ENCODE measurements at regions not wholly inside any gene's neighbourhood (a gene's known extent, or its start where the extent isn't known, plus 50 kb on each side); places are given as distances from the start of the nearest gene placed in this dataset.

- Histone ChIP-seq H4K20me1 (ENCODE audit: control insufficient read depth, extremely low read depth, insufficient read depth, low read length) (no peaks in the 10 kb centered on the region), H3K4me2 (ENCODE audit: control insufficient read depth, extremely low read depth, insufficient read depth, low read depth, low read length) (no peak overlapping the region), H3K27me3 (ENCODE audit: control insufficient read depth, extremely low read depth, insufficient read depth, low read length) (peaks cover 3% of the 10 kb centered on the region), H3K4me1 (ENCODE audit: control insufficient read depth, extremely low read depth, insufficient read depth, low read length) (no peaks in the 10 kb centered on the region), H3K79me2 (ENCODE audit: control insufficient read depth, insufficient read depth, low read length) (no peaks in the 10 kb centered on the region), H3K9ac (ENCODE audit: control insufficient read depth, extremely low read depth, insufficient read depth, low read length) (no peak overlapping the region), H3K36me3 (ENCODE audit: control insufficient read depth in 2 of 2, extremely low read depth in 1 of 2, insufficient read depth in 2 of 2, low read length in 2 of 2) (no peaks in the 10 kb centered on the region), H3K27ac (ENCODE audit: control insufficient read depth, insufficient read depth, low read length) (no peak overlapping the region), H3K4me3 (ENCODE audit: control insufficient read depth in 2 of 3, extremely low read depth in 1 of 3, insufficient read depth in 2 of 3, low read depth in 1 of 3, low read length in 3 of 3) (no peak overlapping the region), H3K9me3 (ENCODE audit: control insufficient read depth, low read depth, low read length) (no peaks in the 10 kb centered on the region), H3K9me1 (ENCODE audit: control insufficient read depth, extremely low read depth, insufficient read depth, low read length) (no peaks in the 10 kb centered on the region), H2AFZ (ENCODE audit: control insufficient read depth, low read length) (no peak overlapping the region)
- DNase-seq (ENCODE audit: low read depth, low spot score) (no peak), FAIRE-seq (no peak)
- dilution Hi-C loops (cut with MboI; ENCODE audit: extremely low pct_ligation_motif_present, low sequenced_read_pairs): no loop called here
- TF ChIP-seq EZH2 (IDR thresholded peaks at IDR 0.05; ENCODE audit: low read length) (no peak), CTCF (optimal IDR thresholded peaks at IDR 0.05 in 1 of 3, IDR thresholded peaks at IDR 0.05 in 1 of 3, conservative IDR thresholded peaks at IDR 0.05 in 1 of 3; ENCODE audit: extremely low read depth in 1 of 3, insufficient read depth in 2 of 3, low read length in 3 of 3) (no peak)
Observed at GRCh38 chr4:138724530-138724929, 291.1 kb upstream of the NOCT start.

DNA sequence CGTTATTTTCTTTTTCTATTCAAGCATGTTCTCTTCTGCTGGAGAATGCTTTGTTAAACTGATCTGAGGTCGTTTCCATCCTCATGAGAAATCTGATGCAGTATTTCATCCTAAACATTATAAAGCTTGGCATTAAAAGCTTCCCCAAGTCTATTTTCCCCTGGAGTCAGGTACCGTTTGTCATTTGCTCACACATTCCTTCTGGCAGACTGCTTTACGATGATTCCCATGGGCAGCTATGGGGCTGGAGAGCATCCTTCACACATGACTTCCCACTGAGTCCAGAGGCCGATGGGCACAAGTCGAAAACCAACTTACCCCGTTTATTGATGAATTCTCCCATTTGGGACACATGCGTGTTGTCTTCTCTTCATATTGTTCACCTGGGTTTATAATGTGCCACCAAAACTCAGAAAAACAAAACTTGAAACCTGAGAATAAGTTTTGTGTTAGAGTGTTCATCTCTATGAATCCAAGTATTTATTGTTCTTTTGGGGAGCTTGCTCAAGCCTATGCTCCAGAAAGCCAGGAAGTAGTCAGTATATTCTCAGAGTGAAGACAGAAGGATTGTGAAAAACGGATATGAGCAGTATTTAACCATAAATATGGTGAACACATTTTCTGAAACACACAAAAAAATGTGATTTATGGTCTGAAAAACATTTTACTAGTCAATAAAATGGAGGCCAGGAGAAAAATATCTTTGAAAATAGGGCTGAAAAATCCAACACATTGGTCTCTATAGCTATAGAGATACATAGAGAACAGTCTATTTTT is 298.8 kb upstream of the NOCT start:
- Histone ChIP-seq H3K27ac (ENCODE audit: control insufficient read depth, insufficient read depth, low read length) (no peak overlapping the region), H3K9me3 (ENCODE audit: control insufficient read depth, low read depth, low read length) (no peaks in the 10 kb centered on the region), H3K4me2 (ENCODE audit: control insufficient read depth, extremely low read depth, insufficient read depth, low read depth, low read length) (no peak overlapping the region), H3K4me3 (ENCODE audit: control insufficient read depth in 2 of 3, extremely low read depth in 1 of 3, insufficient read depth in 2 of 3, low read depth in 1 of 3, low read length in 3 of 3) (no peak overlapping the region), H3K9me1 (ENCODE audit: control insufficient read depth, extremely low read depth, insufficient read depth, low read length) (no peaks in the 10 kb centered on the region), H3K27me3 (ENCODE audit: control insufficient read depth, extremely low read depth, insufficient read depth, low read length) (no peaks in the 10 kb centered on the region), H3K79me2 (ENCODE audit: control insufficient read depth, insufficient read depth, low read length) (no peaks in the 10 kb centered on the region), H2AFZ (ENCODE audit: control insufficient read depth, low read length) (no peak overlapping the region), H3K4me1 (ENCODE audit: control insufficient read depth, extremely low read depth, insufficient read depth, low read length) (no peaks in the 10 kb centered on the region), H3K36me3 (ENCODE audit: control insufficient read depth in 2 of 2, extremely low read depth in 1 of 2, insufficient read depth in 2 of 2, low read length in 2 of 2) (no peaks in the 10 kb centered on the region), H3K9ac (ENCODE audit: control insufficient read depth, extremely low read depth, insufficient read depth, low read length) (no peak overlapping the region), H4K20me1 (ENCODE audit: control insufficient read depth, extremely low read depth, insufficient read depth, low read length) (no peaks in the 10 kb centered on the region)
- dilution Hi-C loops (cut with MboI; ENCODE audit: extremely low pct_ligation_motif_present, low sequenced_read_pairs): no loop called here
- TF ChIP-seq EZH2 (IDR thresholded peaks at IDR 0.05; ENCODE audit: low read length) (no peak), CTCF (optimal IDR thresholded peaks at IDR 0.05 in 1 of 3, IDR thresholded peaks at IDR 0.05 in 1 of 3, conservative IDR thresholded peaks at IDR 0.05 in 1 of 3; ENCODE audit: extremely low read depth in 1 of 3, insufficient read depth in 2 of 3, low read length in 3 of 3) (no peak)
- DNase-seq (ENCODE audit: low read depth, low spot score): no peak
- no peak for FAIRE-seq
